T-helper 1 cell (primary cell): ENCODE measurements at regions not wholly inside any gene's neighbourhood (a gene's known extent, or its start where the extent isn't known, plus 50 kb on each side); places are given as distances from the start of the nearest gene placed in this dataset.
"Not testable (repeated sequence)": the region's sequence is repeated elsewhere in the genome, so short reads cannot be mapped to it uniquely, and the experiment has no call there.

ENCODE experiments used
- DNase-seq, 5 donors: peaks; one replicate each; pipeline ENCODE4 v3.0.0-alpha.2; 2012 to 2020

DNA sequence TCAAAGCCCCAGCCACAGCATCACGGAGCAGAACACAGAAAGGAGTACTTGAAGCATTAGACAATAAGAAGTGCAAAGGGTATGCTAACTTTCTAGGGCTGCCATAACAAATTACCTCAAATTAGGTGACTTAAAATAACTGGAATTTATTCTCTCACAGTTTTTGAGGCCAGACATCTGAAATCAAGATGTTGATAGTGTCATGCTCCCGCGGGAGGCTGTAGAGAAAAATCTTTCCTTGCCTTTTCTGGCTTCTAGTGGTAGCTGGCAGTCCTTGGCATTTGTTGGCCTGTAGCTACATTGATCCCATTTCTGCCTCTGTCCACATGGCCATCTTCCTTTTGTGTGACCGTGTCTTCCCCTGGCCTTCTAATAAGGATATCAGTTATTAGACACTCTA, 51.9 kb upstream of the SPDL1 start:
- DNase-seq: no peak

DNA sequence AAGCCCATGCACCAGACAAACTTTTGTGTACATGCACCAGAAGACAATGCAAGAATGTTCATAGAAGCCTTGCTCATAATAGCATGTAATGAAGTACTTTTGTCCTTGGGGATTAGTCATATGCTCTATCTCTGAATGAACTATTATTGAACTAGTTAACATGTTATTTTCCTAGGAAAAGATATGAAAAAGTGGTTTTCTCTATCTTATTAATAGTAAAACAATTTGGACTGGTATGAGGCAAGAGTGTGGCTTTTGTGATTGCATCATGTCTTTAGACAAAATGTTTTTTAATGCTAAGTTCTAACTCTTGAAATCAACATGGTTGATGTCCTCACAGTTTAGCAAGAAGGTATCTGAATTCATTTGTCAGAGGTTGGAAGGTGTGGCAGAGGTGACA, 55.7 kb upstream of the SPDL1 start:
- no peak for DNase-seq

DNA sequence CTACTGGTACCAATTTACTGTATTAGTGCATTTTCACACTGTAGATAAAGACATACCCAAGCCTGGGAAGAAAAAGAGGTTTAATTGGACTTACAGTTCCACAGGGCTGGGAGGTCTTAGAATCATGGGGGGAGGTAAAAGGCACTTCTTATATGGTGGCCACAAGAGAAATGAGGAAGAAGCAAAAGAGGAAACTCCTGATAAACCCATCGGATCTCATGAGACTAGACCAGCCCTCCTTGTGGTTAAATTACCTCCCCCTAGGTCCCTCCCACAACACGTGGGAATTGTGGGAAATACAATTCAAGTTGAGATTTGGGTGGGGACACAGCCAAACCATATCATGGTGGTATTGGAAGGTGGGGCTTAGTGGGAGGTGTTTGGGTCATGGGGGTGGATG, 56.5 kb upstream of the SPDL1 start:
- no peak for DNase-seq

- no peak for DNase-seq
Measured at GRCh38 chr5:169522851-169523250, 60.7 kb upstream of the SPDL1 start.

DNA sequence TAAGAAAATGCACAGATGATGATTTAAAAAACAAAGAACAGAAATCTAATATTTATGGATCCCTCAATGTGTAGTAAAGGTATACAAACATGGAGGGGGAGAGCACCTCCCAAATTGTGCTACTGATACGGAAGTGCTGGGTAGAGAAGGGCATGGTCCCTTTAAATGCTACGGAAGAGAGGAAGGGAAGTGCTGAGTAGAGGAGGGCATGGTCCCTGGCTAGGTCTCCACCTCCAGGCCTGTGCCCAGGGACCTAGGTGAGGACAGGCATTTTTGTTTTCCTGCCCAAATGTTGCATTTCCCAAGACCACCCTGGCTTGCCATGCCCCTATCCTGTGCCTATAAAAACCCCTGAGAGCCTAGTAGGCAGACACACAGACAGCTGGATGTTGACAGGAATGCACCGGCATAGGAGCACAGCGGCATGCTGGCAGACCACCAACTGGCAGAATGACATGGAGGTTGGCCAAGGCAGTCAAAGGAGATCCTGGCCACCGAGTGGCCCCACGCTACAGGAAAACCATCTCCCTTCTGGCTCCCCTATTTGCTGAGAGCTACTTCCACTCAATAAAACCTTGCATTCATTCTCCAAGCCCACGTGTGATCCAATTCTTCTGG, 62.1 kb upstream of the SPDL1 start:
- no peak for DNase-seq

DNA sequence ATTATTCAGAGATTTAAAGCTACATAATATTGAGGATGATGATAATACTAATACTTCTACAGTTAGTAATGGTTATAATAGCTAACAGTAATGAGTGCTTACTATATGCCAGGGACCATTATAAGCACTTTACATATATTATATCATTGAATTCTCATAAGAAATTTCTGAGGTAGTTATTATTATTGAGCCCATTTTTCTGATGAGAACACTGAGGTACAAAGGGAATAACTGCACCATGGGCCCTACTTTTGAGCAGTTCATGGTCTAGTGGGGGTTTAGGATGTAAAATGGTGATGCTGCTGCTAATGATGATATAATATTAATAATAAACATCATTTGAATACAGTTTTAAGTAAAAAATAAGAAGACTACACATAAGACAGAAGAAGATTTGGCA, 64.2 kb upstream of the SPDL1 start:
- DNase-seq: no peak

- DNase-seq: not testable (repeated sequence)
Measured at GRCh38 chr5:169518779-169519178, 64.8 kb upstream of the SPDL1 start.

- DNase-seq: no peak
Measured at GRCh38 chr5:169512385-169512784, 71.2 kb upstream of the SPDL1 start.

- DNase-seq: no peak
Measured at GRCh38 chr5:169511708-169512107, 71.9 kb upstream of the SPDL1 start.

- no peak for DNase-seq
Measured at GRCh38 chr5:169507051-169507450, 76.5 kb upstream of the SPDL1 start.

GRCh38 chr5:169503886-169504285, 79.7 kb upstream of the SPDL1 start:
- DNase-seq: no peak

GRCh38 chr5:169499990-169500505, 83.5 kb upstream of the SPDL1 start:
- no peak for DNase-seq

DNA sequence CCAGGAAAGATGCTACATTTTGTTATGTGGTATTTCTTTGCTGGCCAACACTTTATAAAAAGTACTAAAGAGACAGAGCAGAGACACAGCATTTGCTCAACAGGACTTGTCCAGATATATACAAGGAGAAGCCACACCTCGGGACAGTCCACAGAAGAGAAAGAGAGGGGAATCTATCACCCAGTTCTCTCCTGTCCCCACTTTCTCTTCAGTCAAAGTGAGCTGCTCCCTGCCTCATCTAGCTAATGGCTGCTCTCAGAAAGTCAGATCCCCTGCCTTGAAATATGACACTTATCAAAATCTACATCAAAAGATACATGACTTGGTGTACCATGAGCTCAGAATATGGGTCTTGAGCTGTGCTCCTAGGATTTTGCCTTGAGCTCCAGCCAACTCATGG, 86.7 kb upstream of the SPDL1 start:
- DNase-seq: no peak

GRCh38 chr5:169494941-169495548, 88.5 kb upstream of the SPDL1 start:
- no peak for DNase-seq

- no peak for DNase-seq
Measured at GRCh38 chr5:169494383-169494935, 89.1 kb upstream of the SPDL1 start.

DNA sequence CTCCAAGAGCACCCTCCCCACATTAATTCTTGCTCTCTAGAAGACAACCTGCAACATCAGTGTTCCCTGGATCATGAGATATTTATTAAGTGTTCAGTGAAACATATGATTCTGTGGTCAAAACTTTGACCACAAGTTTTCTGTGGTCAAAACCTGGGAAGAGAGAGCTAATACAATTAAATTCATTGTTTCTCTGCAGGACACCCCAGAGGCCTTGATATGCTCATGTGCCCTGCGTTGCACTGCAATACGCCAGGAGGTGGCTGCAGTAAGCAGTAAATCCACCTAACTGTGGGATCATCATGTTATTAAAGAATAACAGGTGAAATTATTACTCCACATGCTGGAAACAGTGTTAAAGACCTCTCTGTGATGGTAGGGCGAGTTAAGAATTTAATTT, 109.3 kb upstream of the SPDL1 start:
- DNase-seq: no peak

- DNase-seq: no peak
Measured at GRCh38 chr5:169472544-169472943, 111.0 kb upstream of the SPDL1 start.

DNA sequence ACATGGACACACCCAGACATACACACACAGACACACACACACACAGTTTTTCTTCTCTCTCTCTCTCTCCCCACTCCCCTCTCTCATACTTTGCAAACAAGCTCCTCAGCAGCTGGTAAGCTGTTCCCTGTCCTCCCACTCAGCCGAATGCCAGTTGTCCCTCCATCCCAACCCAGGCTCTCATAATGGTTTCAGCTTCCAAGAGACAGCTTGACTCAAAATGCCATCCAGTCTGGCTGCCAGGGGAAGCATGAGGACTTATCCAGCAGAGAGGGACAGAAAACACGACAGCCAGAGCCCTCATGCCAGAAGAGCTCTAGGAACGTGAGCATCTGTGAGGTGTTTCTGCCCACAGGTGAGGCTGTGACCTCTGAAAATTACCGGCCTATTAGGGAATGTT, 112.6 kb upstream of the SPDL1 start:
- no peak for DNase-seq

GRCh38 chr5:169467041-169467771, 116.4 kb upstream of the SPDL1 start:
- no peak for DNase-seq

DNA sequence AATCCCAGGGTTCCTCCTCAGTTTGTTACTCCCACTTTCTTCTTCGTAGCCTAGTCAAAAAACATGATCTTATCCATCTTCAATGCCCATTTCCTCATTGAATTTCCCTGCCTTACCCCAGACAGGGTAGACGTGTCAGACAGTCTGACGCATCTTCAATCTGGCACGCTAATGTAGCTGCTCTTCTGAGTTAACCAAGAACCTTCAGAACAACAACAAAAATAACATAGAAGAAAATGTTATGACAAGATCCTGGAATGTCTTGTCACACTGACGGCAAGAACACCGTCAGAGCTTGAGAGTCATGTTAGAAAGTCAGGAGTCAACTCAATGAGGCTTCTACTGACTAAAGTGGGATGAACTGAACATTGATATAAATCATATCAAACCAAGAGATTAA, 122.7 kb upstream of the SPDL1 start:
- no peak for DNase-seq

DNA sequence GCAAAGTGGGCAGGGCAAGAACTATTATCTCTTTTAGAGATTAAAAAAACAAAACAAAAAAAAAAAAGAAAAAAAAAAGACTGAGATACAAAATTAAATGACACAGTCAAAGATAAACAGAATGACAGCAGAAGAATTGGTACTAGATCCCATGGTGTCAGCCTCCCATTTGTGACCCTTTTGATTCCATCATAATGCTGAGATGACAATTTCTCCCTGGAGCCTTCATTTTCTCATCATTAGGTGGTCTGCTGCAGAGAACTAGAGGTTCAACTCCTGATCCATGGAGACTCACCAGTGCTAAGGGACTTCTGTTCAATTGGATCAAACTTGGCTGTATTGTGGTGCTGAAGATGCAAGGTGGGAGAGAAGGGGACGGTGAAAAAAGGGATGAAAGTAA, 123.5 kb upstream of the SPDL1 start:
- DNase-seq: no peak

DNA sequence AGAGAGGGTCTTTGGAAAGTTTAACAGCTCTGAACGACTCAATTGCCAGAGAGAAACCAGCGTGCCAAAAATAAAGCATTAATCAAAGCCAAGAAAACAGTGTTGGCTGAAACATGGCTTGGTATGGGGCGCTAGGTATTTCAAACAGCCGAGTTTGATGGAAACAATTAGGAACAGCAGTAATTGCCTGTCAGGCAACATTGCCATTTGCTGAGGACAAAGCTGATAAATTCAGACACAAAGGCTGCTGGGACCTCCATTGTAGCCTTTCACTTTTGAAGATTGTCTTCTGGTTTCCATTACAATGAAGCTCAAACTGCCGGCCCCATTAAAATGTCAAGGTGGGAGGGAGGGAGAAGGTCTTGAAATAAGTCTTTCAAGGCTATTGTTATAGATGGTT, 125.4 kb upstream of the SPDL1 start:
- no peak for DNase-seq

- no peak for DNase-seq
Measured at GRCh38 chr5:169450464-169450863, 133.1 kb upstream of the SPDL1 start.

GRCh38 chr5:169448826-169449225, 134.7 kb upstream of the SPDL1 start:
- no peak for DNase-seq
